OCI-LY1 (cell line): ENCODE measurements at regions not wholly inside any gene's neighbourhood (a gene's known extent, or its start where the extent isn't known, plus 50 kb on each side); places are given as distances from the start of the nearest gene placed in this dataset.

Source experiments
- EZH2 ChIP-seq: fragments of 200-600 bp; sonication (generic), shearing (Covaris generic); IDR thresholded peaks from 2 replicates; pipeline ENCODE4 v1.8.0; 2017; ENCODE audit warnings: borderline replicate concordance, mixed run types, mild to moderate bottlenecking, antibody characterized with exemption, low read length, moderate library complexity, mixed read lengths
- TF ChIP-seq, protein P1 (sequence below): fragments of 200-600 bp; sonication (generic), shearing (Covaris generic); IDR thresholded peaks from 2 replicates; pipeline ENCODE4 v1.5.1; 2017; ENCODE audit warnings: mild to moderate bottlenecking, antibody characterized with exemption, low read length, moderate library complexity, mixed read lengths

DNA sequence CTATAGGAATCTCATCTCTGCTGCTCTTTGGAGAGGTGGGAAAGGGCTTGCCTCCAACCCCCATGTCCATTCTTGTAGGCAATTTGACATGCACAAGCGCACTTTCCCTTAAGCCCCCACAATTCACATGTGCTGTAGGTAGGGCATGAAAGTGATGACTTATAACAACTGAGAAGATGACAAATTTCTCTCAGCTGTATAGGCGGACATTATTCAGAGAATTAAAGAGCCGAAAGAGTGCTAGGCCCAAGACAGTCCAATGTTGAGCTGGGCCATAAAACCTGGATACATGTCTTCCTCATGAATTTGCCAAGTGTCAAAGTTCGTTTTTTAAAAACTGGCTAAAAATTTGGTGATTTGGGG is 106.3 kb upstream of the LYPLAL1 start:
- TF ChIP-seq, protein P1, sequence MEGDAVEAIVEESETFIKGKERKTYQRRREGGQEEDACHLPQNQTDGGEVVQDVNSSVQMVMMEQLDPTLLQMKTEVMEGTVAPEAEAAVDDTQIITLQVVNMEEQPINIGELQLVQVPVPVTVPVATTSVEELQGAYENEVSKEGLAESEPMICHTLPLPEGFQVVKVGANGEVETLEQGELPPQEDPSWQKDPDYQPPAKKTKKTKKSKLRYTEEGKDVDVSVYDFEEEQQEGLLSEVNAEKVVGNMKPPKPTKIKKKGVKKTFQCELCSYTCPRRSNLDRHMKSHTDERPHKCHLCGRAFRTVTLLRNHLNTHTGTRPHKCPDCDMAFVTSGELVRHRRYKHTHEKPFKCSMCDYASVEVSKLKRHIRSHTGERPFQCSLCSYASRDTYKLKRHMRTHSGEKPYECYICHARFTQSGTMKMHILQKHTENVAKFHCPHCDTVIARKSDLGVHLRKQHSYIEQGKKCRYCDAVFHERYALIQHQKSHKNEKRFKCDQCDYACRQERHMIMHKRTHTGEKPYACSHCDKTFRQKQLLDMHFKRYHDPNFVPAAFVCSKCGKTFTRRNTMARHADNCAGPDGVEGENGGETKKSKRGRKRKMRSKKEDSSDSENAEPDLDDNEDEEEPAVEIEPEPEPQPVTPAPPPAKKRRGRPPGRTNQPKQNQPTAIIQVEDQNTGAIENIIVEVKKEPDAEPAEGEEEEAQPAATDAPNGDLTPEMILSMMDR = no peak
- no peak for TF ChIP-seq EZH2
